ENCODE measurements at regions not wholly inside any gene's neighbourhood (a gene's known extent, or its start where the extent isn't known, plus 50 kb on each side); places are given as distances from the start of the nearest gene placed in this dataset.

DNA sequence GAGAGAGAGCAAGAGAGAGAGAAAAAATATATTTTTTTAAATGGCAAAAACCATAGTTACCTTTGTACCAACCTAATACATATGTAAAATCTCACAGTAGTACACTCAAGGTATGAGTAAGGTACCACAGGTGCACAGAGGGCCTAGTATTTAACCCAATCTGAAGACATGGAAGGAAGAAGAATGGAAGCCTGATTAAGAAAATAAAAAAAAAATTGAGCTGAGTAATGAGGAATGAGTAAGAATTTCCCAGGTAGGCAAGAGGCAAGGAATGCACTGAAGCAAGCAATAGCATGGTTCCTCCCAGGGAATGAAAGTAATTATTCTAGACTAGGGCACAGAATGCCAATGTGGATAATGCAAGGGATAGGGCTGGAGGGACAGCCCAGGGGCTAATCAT lies 294.2 kb downstream of the FIGN start:
- ATAC-seq (ENCODE audit: low read depth): no peak
- peaks cover 7% of the 10 kb centered on the region for H3K27me3 Mint-ChIP-seq

DNA sequence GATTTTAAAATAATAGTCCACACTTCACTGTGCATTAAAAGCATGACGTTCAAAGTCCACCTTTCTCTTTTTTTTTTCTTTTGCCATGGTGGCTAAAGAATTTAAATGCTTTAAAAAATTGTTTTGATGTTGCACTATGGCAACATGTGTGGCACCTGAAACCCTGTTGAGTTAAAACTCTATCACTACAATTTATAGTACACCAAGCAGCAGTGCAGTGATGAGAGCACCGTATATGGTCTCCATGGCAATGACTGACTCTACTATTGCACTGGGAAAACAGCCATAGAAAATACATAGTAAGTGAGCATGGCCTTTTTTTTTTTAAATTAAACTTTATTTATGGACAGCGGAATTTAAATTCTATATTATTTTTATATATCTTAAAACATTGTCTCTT lies 298.8 kb downstream of the FIGN start:
- Histone ChIP-seq H3K36me3 (replicated peaks in 1 of 2; ENCODE audit: control extremely low read depth in 1 of 2, control insufficient read depth in 1 of 2, extremely low read depth in 1 of 2, insufficient read depth in 2 of 2, low read length in 1 of 2) (no peaks in the 10 kb centered on the region), H2AFZ (ENCODE audit: insufficient read depth, low read depth, low read length, poor library complexity, severe bottlenecking) (no peak overlapping the region), H3K4me2 (replicated peaks; ENCODE audit: low read depth, low read length, poor library complexity, severe bottlenecking) (no peak overlapping the region), H3K79me2 (ENCODE audit: control insufficient read depth, insufficient read depth, low read length) (no peaks in the 10 kb centered on the region), H3K9ac (ENCODE audit: low read length) (no peak overlapping the region), H3K4me1 (ENCODE audit: control insufficient read depth in 2 of 2, insufficient read depth in 2 of 2, low read length in 2 of 2) (peaks cover 4 to 11% of the 10 kb centered on the region in 2 donors), H3K9me3 (ENCODE audit: control extremely low read depth in 1 of 3, control insufficient read depth in 2 of 3, insufficient read depth in 1 of 3, low read length in 2 of 3) (peaks cover 0 to 1% (median 0%) of the 10 kb centered on the region in 3 donors), H4K20me1 (ENCODE audit: control insufficient read depth, insufficient read depth, low read length, poor library complexity, severe bottlenecking) (no peaks in the 10 kb centered on the region), H3K27me3 (replicated peaks in 1 of 4; ENCODE audit: control extremely low read depth in 1 of 4, control insufficient read depth in 3 of 4, insufficient read depth in 4 of 4, low read length in 3 of 4) (no peaks in the 10 kb centered on the region), H3K4me3 (ENCODE audit: control extremely low read depth in 1 of 5, extremely low read depth in 1 of 5, insufficient read depth in 1 of 5, low read depth in 2 of 5, low read length in 4 of 5) (no peak overlapping the region), H3K27ac (ENCODE audit: low read length in 2 of 2) (no peak overlapping the region)
- no CpG with 5 or more reads among the region's 3 CpGs for WGBS (ENCODE audit: insufficient coverage)
- no peaks in the 10 kb centered on the region for H3K9me3 Mint-ChIP-seq (ENCODE audit: insufficient read depth)
- TF ChIP-seq CTCF (IDR thresholded peaks at IDR 0.05): no peak
- TF ChIP-seq EZH2 (IDR thresholded peaks at IDR 0.05; ENCODE audit: borderline replicate concordance, insufficient read depth, low read depth, low read length, poor library complexity, severe bottlenecking): no peak
- no peak for DNase-seq
- no peak overlapping the region for H3K4me3 Mint-ChIP-seq
- peaks cover 4% of the 10 kb centered on the region for H3K27me3 Mint-ChIP-seq
- H3K27ac Mint-ChIP-seq: no peak overlapping the region
- ChIA-PET CTCF (no interaction called here), POLR2A (no interaction called here)
- H3K4me1 Mint-ChIP-seq: peaks cover 10% of the 10 kb centered on the region
- intact Hi-C loops (cut with micrococcal nuclease): loop anchor here (1.0 kb wide), 1 partner anchor 13 kb away; no protein-coding TSS in a partner anchor
- ATAC-seq (ENCODE audit: low read depth): no peak

More for the DNA sequence above, 294.2 kb downstream of the FIGN start:
- no peak for DNase-seq
- no peaks in the 10 kb centered on the region for H3K9me3 Mint-ChIP-seq (ENCODE audit: insufficient read depth)
- H3K27me3 ChIP-seq (replicated peaks in 1 of 4; ENCODE audit: control extremely low read depth in 1 of 4, control insufficient read depth in 3 of 4, insufficient read depth in 4 of 4, low read length in 3 of 4): no peaks in the 10 kb centered on the region
- H2AFZ ChIP-seq (ENCODE audit: insufficient read depth, low read depth, low read length, poor library complexity, severe bottlenecking): no peak overlapping the region
- no peaks in the 10 kb centered on the region for H3K9me3 ChIP-seq (ENCODE audit: control extremely low read depth in 1 of 3, control insufficient read depth in 2 of 3, insufficient read depth in 1 of 3, low read length in 2 of 3)
- H3K79me2 ChIP-seq (ENCODE audit: control insufficient read depth, insufficient read depth, low read length): no peaks in the 10 kb centered on the region
- no peak for TF ChIP-seq CTCF (IDR thresholded peaks at IDR 0.05)
- TF ChIP-seq EZH2 (IDR thresholded peaks at IDR 0.05; ENCODE audit: borderline replicate concordance, insufficient read depth, low read depth, low read length, poor library complexity, severe bottlenecking): no peak
- ChIA-PET CTCF (no interaction called here), POLR2A (no interaction called here)
- no peak overlapping the region for H3K27ac ChIP-seq (ENCODE audit: low read length in 2 of 2)
- no peak overlapping the region for H3K27ac Mint-ChIP-seq
- H3K4me3 Mint-ChIP-seq: no peak overlapping the region
- no peaks in the 10 kb centered on the region for H3K36me3 ChIP-seq (replicated peaks in 1 of 2; ENCODE audit: control extremely low read depth in 1 of 2, control insufficient read depth in 1 of 2, extremely low read depth in 1 of 2, insufficient read depth in 2 of 2, low read length in 1 of 2)
- H3K4me2 ChIP-seq (replicated peaks; ENCODE audit: low read depth, low read length, poor library complexity, severe bottlenecking): no peak overlapping the region
- intact Hi-C loops (cut with micrococcal nuclease): no loop called here
- no peak overlapping the region for H3K4me3 ChIP-seq (ENCODE audit: control extremely low read depth in 1 of 5, extremely low read depth in 1 of 5, insufficient read depth in 1 of 5, low read depth in 2 of 5, low read length in 4 of 5)
- H3K4me1 ChIP-seq (ENCODE audit: control insufficient read depth in 2 of 2, insufficient read depth in 2 of 2, low read length in 2 of 2): no peaks in the 10 kb centered on the region
- H4K20me1 ChIP-seq (ENCODE audit: control insufficient read depth, insufficient read depth, low read length, poor library complexity, severe bottlenecking): no peaks in the 10 kb centered on the region
- H3K4me1 Mint-ChIP-seq: no peaks in the 10 kb centered on the region
- H3K9ac ChIP-seq (ENCODE audit: low read length): no peak overlapping the region
